ENCODE measurements at regions not wholly inside any gene's neighbourhood (a gene's known extent, or its start where the extent isn't known, plus 50 kb on each side); places are given as distances from the start of the nearest gene placed in this dataset.
"Not testable (repeated sequence)": the region's sequence is repeated elsewhere in the genome, so short reads cannot be mapped to it uniquely, and the experiment has no call there.

DNA sequence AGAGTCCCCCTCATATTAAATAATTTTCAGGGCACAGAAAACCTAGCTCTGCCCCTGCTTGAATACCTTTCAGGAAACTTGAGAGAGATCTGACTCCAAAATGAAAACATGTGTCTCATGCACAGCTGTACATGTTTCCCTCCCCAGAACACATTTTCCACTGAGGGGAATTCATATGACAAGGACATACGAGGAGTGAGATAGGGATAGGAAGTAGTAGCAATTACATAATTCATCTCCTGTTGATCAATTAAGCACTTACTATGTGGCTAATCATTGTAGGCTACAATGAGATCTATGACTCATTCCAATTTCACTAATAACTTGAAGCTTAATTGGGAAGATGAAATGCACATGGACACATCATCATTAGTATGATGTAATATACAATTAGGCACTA is 302.1 kb downstream of the PCDH11X start:
- intact Hi-C loops (cut with DNase I); DNase-seq; H3K9me3 ChIP-seq (ENCODE audit: control insufficient read depth, low read length); H3K4me3 ChIP-seq (ENCODE audit: low read length); H3K4me1 ChIP-seq (ENCODE audit: control insufficient read depth, insufficient read depth, low read length); H3K27me3 ChIP-seq (ENCODE audit: control insufficient read depth, insufficient read depth); H3K27ac ChIP-seq (ENCODE audit: low read length); ATAC-seq: not testable (repeated sequence)
- WGBS: 41% methylated on average over 1 of the region's 1 CpG

GRCh38 chrX:92090756-92091155 is 311.6 kb downstream of the PCDH11X start:
- intact Hi-C loops (cut with DNase I); H3K27me3 ChIP-seq (ENCODE audit: control insufficient read depth, insufficient read depth); H3K4me3 ChIP-seq (ENCODE audit: low read length); H3K4me1 ChIP-seq (ENCODE audit: control insufficient read depth, insufficient read depth, low read length); DNase-seq; H3K27ac ChIP-seq (ENCODE audit: low read length); H3K9me3 ChIP-seq (ENCODE audit: control insufficient read depth, low read length); ATAC-seq: not testable (repeated sequence)
- WGBS: 49% methylated on average over 2 of the region's 2 CpGs

DNA sequence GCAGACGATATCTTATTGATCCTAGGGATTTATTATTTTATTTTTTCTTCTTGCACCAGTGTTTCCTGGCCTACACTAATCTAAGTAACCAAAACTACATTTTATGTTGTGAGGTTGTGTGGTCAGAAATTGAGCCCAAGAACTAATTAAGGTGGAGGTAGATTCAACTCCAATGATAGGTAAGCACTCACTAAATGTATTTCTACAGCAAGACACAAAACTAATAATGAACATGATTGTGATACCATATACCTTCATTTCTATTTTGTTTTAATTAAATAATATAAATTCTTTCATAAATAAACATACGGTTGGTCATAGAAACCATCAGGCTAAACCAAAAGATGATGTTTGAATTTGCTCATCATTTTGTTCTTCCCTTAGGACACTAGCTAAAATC is 319.0 kb downstream of the PCDH11X start:
- intact Hi-C loops (cut with DNase I); H3K27ac ChIP-seq (ENCODE audit: low read length); H3K9me3 ChIP-seq (ENCODE audit: control insufficient read depth, low read length); DNase-seq; H3K27me3 ChIP-seq (ENCODE audit: control insufficient read depth, insufficient read depth); ATAC-seq; H3K4me1 ChIP-seq (ENCODE audit: control insufficient read depth, insufficient read depth, low read length); H3K4me3 ChIP-seq (ENCODE audit: low read length): not testable (repeated sequence)
- 79% methylated on average over 2 of the region's 2 CpGs for WGBS

DNA sequence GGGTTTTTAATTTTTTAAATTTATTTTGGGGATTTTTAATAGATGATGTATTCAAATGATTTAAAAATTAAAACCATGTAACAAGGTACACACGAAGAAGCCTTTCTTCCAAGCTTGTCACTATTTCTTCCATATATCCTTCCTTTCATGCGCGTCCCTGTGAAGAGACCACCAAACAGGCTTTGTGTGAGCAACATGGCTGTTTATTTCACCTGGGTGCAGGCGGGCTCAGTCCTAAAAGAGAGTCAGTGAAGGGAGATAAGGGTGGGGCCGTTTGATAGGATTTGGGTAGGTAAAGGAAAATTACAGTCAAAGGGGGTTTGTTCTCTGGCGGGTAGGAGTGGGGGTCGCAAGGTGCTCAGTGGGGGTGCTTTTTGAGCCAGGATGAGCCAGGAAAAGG is 320.9 kb downstream of the PCDH11X start:
- H3K4me1 ChIP-seq (ENCODE audit: control insufficient read depth, insufficient read depth, low read length); intact Hi-C loops (cut with DNase I); H3K27ac ChIP-seq (ENCODE audit: low read length); H3K4me3 ChIP-seq (ENCODE audit: low read length); H3K27me3 ChIP-seq (ENCODE audit: control insufficient read depth, insufficient read depth); DNase-seq; H3K9me3 ChIP-seq (ENCODE audit: control insufficient read depth, low read length); ATAC-seq: not testable (repeated sequence)
- 63% methylated on average over 7 of the region's 7 CpGs for WGBS

- ATAC-seq; H3K9me3 ChIP-seq (ENCODE audit: control insufficient read depth, low read length); H3K4me1 ChIP-seq (ENCODE audit: control insufficient read depth, insufficient read depth, low read length); DNase-seq; H3K4me3 ChIP-seq (ENCODE audit: low read length); H3K27ac ChIP-seq (ENCODE audit: low read length); intact Hi-C loops (cut with DNase I); H3K27me3 ChIP-seq (ENCODE audit: control insufficient read depth, insufficient read depth): not testable (repeated sequence)
- 71% methylated on average over 2 of the region's 3 CpGs for WGBS
Observed at GRCh38 chrX:92105693-92106092, 326.5 kb downstream of the PCDH11X start.

- H3K27me3 ChIP-seq (ENCODE audit: control insufficient read depth, insufficient read depth); H3K4me3 ChIP-seq (ENCODE audit: low read length); H3K27ac ChIP-seq (ENCODE audit: low read length); intact Hi-C loops (cut with DNase I); H3K9me3 ChIP-seq (ENCODE audit: control insufficient read depth, low read length); H3K4me1 ChIP-seq (ENCODE audit: control insufficient read depth, insufficient read depth, low read length); ATAC-seq; DNase-seq: not testable (repeated sequence)
- WGBS: 18% methylated on average over 1 of the region's 1 CpG
Observed at GRCh38 chrX:92106671-92107070, 327.5 kb downstream of the PCDH11X start.

DNA sequence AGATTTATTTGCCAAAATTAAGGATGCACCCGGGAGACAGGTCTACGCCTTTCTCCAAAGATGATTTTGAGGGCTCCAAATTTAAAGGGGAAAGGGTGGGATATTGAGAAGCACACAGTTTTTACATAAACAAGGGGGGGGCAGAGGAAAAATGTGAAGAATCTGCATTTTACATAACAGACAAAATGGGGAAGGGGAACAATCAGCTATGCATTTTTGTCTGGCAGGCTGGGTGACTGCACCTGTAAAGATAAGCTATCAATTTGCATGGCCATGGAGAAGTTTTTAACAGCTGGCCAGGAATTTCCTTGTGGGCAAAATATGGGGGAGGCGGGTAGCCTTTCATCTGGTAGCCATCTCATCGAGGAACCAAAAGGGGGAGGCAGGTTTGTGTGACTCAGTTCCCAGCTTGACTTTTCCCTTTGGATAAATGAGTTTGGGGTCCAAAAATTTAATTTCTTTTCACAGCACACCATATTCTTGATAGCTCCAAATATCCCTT is 331.3 kb downstream of the PCDH11X start:
- intact Hi-C loops (cut with DNase I); H3K27ac ChIP-seq (ENCODE audit: low read length): not testable (repeated sequence)

DNA sequence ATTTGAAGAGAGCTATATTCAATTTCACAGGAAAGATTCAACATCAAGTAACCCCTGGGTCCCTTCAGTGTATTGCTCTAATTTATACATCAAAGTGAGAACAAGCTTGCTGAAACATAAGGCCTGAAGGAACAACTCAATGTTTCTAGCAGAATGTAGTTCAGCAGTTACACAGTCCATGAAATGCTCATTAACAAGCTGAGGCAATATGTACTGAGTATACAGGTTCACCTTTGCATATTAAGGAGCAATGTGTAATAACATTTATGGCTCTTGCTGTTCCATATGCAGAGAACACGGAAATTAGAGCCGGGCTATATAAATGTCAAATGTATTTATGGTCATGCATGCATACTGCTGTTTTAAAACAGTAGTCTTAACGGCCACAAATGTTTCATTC is 338.5 kb downstream of the PCDH11X start:
- H3K4me3 ChIP-seq (ENCODE audit: low read length); H3K27me3 ChIP-seq (ENCODE audit: control insufficient read depth, insufficient read depth); H3K9me3 ChIP-seq (ENCODE audit: control insufficient read depth, low read length); DNase-seq; intact Hi-C loops (cut with DNase I); ATAC-seq; H3K27ac ChIP-seq (ENCODE audit: low read length); H3K4me1 ChIP-seq (ENCODE audit: control insufficient read depth, insufficient read depth, low read length): not testable (repeated sequence)
- 72% methylated on average over 3 of the region's 3 CpGs for WGBS

More for the DNA sequence above, 331.3 kb downstream of the PCDH11X start:
- not testable (repeated sequence) for H3K4me3 ChIP-seq (ENCODE audit: low read length); ATAC-seq; H3K9me3 ChIP-seq (ENCODE audit: control insufficient read depth, low read length); DNase-seq; H3K27me3 ChIP-seq (ENCODE audit: control insufficient read depth, insufficient read depth); H3K4me1 ChIP-seq (ENCODE audit: control insufficient read depth, insufficient read depth, low read length)
- 49% methylated on average over 2 of the region's 4 CpGs for WGBS

DNA sequence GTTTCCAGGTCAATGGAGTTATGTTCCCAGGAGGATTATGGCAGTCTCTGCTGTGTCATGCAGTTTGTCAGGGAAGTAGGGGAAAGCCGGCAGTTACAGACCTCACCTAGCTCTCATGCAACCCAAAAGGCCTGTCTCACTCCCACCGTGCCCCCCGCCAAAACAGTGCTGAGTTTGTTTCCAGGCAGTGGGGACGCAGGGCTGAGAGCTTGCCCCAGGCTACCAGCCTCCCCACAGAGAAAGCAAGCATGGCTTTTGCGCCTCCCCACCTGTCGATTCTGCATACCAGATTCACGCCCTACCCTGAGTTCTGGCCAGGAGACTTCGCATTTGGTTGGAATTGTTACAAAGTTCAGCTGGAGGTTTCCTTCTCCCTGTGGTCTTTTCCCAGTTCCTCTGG is 383.9 kb downstream of the PCDH11X start:
- H3K27ac ChIP-seq (ENCODE audit: low read length); H3K4me1 ChIP-seq (ENCODE audit: control insufficient read depth, insufficient read depth, low read length); intact Hi-C loops (cut with DNase I); H3K4me3 ChIP-seq (ENCODE audit: low read length); ATAC-seq; H3K9me3 ChIP-seq (ENCODE audit: control insufficient read depth, low read length); H3K27me3 ChIP-seq (ENCODE audit: control insufficient read depth, insufficient read depth): not testable (repeated sequence)
- DNase-seq: peak in 1 of 3 donors; percentile 1
- WGBS: 87% methylated on average over 7 of the region's 8 CpGs

GRCh38 chrX:92209936-92210335 is 430.8 kb downstream of the PCDH11X start:
- no peak for DNase-seq
- intact Hi-C loops (cut with DNase I): no loop called here
- Histone ChIP-seq H3K27ac (ENCODE audit: low read length) (no peak overlapping the region), H3K9me3 (ENCODE audit: control insufficient read depth, low read length) (no peaks in the 10 kb centered on the region), H3K4me3 (ENCODE audit: low read length) (no peak overlapping the region), H3K4me1 (ENCODE audit: control insufficient read depth, insufficient read depth, low read length) (no peaks in the 10 kb centered on the region), H3K27me3 (ENCODE audit: control insufficient read depth, insufficient read depth) (no peaks in the 10 kb centered on the region)
- 80% methylated on average over 5 of the region's 5 CpGs for WGBS
- no peak for ATAC-seq

GRCh38 chrX:92213786-92214185 is 434.6 kb downstream of the PCDH11X start:
- H3K4me3 ChIP-seq (ENCODE audit: low read length): no peak overlapping the region
- H3K27me3 ChIP-seq (ENCODE audit: control insufficient read depth, insufficient read depth): no peaks in the 10 kb centered on the region
- H3K9me3 ChIP-seq (ENCODE audit: control insufficient read depth, low read length): no peaks in the 10 kb centered on the region
- DNase-seq (no peak), ATAC-seq (no peak)
- H3K4me1 ChIP-seq (ENCODE audit: control insufficient read depth, insufficient read depth, low read length): no peaks in the 10 kb centered on the region
- WGBS: 49% methylated on average over 2 of the region's 2 CpGs
- H3K27ac ChIP-seq (ENCODE audit: low read length): no peak overlapping the region
- intact Hi-C loops (cut with DNase I): no loop called here

- H3K4me3 ChIP-seq (ENCODE audit: low read length); H3K4me1 ChIP-seq (ENCODE audit: control insufficient read depth, insufficient read depth, low read length); intact Hi-C loops (cut with DNase I); DNase-seq; H3K27ac ChIP-seq (ENCODE audit: low read length); H3K27me3 ChIP-seq (ENCODE audit: control insufficient read depth, insufficient read depth); H3K9me3 ChIP-seq (ENCODE audit: control insufficient read depth, low read length); ATAC-seq: not testable (repeated sequence)
- 92% methylated on average over 21 of the region's 21 CpGs for WGBS
Observed at GRCh38 chrX:92215011-92215410, 435.8 kb downstream of the PCDH11X start.
